Progenitor cell of endocrine pancreas (in vitro differentiated cells): ENCODE measurements at regions not wholly inside any gene's neighbourhood (a gene's known extent, or its start where the extent isn't known, plus 50 kb on each side); places are given as distances from the start of the nearest gene placed in this dataset.

Experiments used
- DNase-seq: peaks from one replicate; pipeline ENCODE4 v3.0.0; 2021; ENCODE audit warnings: low spot score; ENCODE audit not compliant: unreplicated experiment
- H3K27ac Mint-ChIP-seq: 2 replicates; pipeline ENCODE4 v1.8.0; 2021; ENCODE audit warnings: mild to moderate bottlenecking, moderate library complexity, mixed read lengths
- H3K27me3 Mint-ChIP-seq: 2 replicates; pipeline ENCODE4 v1.8.0; 2021; ENCODE audit warnings: mixed read lengths
- H3K36me3 Mint-ChIP-seq: 2 replicates; pipeline ENCODE4 v1.8.0; 2022; ENCODE audit warnings: mixed read lengths; ENCODE audit not compliant: insufficient read depth
- H3K4me1 Mint-ChIP-seq: 2 replicates; pipeline ENCODE4 v1.8.0; 2021; ENCODE audit warnings: low read depth, mixed read lengths
- H3K4me3 Mint-ChIP-seq: 2 replicates; pipeline ENCODE4 v1.8.0; 2021; ENCODE audit warnings: low read depth, mild to moderate bottlenecking, moderate library complexity, mixed read lengths
- H3K9me3 Mint-ChIP-seq: 2 replicates; pipeline ENCODE4 v1.8.0; 2021; ENCODE audit warnings: low read depth, mixed read lengths
- TF ChIP-seq, protein P1 (sequence below): fragments of 200-600 bp; sonication (generic); IDR thresholded peaks from one replicate; pipeline ENCODE4 v1.5.0; 2021; ENCODE audit warnings: antibody characterized with exemption, mild to moderate bottlenecking; ENCODE audit not compliant: unreplicated experiment

DNA sequence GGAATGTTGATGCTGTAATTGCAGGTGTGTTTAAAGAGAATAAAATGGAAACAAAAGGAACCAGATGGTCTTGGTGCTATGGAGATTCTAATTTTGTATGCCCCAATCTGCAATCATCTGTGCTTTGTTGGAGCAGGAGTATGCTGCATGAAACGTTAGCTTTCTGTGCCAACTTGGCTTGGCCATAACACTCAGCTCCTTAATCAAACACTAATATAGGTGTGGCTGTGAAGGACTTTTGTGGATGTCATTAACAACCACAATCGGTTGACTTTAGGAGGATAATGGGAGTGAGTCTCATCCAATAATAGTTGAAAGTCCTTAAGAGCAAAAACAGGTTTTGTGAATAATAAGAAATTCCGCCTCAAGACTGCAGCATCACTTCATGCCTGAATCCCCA, 399.2 kb downstream of the NLGN4X start:
- no peaks in the 10 kb centered on the region for H3K27me3 Mint-ChIP-seq
- H3K36me3 Mint-ChIP-seq: no peaks in the 10 kb centered on the region
- H3K4me3 Mint-ChIP-seq: no peak overlapping the region
- peaks cover 7% of the 10 kb centered on the region for H3K4me1 Mint-ChIP-seq
- TF ChIP-seq, protein P1, sequence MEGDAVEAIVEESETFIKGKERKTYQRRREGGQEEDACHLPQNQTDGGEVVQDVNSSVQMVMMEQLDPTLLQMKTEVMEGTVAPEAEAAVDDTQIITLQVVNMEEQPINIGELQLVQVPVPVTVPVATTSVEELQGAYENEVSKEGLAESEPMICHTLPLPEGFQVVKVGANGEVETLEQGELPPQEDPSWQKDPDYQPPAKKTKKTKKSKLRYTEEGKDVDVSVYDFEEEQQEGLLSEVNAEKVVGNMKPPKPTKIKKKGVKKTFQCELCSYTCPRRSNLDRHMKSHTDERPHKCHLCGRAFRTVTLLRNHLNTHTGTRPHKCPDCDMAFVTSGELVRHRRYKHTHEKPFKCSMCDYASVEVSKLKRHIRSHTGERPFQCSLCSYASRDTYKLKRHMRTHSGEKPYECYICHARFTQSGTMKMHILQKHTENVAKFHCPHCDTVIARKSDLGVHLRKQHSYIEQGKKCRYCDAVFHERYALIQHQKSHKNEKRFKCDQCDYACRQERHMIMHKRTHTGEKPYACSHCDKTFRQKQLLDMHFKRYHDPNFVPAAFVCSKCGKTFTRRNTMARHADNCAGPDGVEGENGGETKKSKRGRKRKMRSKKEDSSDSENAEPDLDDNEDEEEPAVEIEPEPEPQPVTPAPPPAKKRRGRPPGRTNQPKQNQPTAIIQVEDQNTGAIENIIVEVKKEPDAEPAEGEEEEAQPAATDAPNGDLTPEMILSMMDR: no peak
- no peak overlapping the region for H3K27ac Mint-ChIP-seq
- no peak for DNase-seq
- H3K9me3 Mint-ChIP-seq: no peaks in the 10 kb centered on the region

DNA sequence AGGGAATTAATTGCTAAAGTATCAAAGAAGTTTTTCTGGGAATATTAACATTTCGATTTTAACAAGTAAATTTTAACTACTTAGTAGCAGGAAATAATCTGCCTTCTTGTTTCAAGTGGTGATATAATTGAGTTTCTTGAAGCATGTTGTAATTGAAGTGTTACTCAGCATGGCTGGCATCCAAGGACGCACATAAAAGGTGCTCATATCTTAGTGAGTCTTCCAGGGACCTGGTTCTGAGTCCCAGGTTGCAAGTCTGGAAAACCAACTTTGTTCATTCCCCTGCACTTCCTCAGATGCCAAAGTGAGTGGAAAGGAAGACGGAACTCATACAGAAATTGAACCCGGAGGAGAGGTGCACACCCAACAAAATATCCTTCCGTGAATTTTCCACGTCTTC, 399.6 kb downstream of the NLGN4X start:
- TF ChIP-seq, protein P1: no peak
- no peak for DNase-seq
- Mint-ChIP-seq H3K36me3 (no peaks in the 10 kb centered on the region), H3K27ac (no peak overlapping the region), H3K27me3 (no peaks in the 10 kb centered on the region), H3K9me3 (no peaks in the 10 kb centered on the region), H3K4me1 (peaks cover 7% of the 10 kb centered on the region), H3K4me3 (no peak overlapping the region)

DNA sequence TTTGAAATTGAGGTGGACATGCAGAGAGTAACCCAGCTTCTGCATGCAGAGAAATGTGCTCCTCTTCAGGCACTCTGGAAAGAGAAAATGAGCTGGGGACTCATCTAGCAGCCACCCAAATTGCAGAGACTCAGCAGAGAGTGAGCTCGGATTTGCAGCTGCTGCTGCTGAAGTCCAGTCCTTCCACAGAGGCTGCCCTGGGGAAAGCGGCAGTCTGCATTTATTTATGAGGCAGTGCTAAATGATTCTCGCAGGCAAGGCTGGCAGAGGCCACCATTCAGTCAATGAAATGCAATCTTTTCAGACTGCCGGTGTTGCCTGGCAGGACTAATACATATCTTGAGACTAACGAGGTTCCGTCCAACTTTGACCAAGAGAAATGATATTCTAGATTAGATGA, 404.8 kb downstream of the NLGN4X start:
- Mint-ChIP-seq H3K27ac (no peak overlapping the region), H3K36me3 (no peaks in the 10 kb centered on the region), H3K9me3 (no peaks in the 10 kb centered on the region), H3K4me3 (no peak overlapping the region), H3K4me1 (peaks cover 7% of the 10 kb centered on the region), H3K27me3 (no peaks in the 10 kb centered on the region)
- TF ChIP-seq, protein P1: no peak
- no peak for DNase-seq

DNA sequence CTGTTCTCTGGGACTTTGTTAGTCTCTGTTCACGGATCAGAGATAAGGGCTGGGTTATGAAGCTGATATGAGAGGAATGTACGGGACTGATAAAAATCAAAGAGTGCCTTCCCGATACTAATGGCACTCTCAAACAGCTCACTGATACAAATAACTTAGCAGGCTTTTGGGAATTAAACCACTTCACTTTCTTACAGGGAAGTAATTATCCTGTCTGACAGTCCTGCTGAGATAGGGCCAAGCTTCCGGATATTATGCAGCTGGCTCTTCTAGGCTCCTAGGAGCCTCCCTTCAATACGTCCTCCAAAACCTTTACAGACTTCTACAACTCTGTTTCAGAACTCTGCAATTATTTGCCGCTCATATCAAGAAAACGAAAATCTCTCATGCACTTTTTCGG, 418.0 kb downstream of the NLGN4X start:
- no peaks in the 10 kb centered on the region for H3K36me3 Mint-ChIP-seq

DNA sequence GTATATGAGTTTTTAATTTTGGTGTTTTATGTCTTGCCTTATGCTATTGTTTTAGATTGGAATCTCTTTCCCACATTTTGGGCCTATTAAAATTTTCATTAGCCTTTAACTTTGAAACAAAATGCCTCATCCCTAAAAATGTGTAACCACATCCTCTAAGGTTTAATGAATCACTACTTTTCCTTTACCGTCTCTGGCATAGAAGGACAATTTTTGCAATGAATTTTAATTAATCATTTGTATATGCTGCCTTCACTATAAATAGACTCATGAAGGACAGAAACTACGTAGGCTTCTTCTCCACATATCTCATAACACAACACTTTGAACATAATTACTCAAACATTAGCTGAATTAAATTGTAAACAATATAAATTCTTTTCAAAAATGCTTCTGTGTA, 421.5 kb downstream of the NLGN4X start:
- Mint-ChIP-seq H3K4me3 (no peak overlapping the region), H3K36me3 (no peaks in the 10 kb centered on the region), H3K4me1 (peaks cover 4% of the 10 kb centered on the region), H3K27me3 (no peaks in the 10 kb centered on the region), H3K9me3 (peaks cover 3% of the 10 kb centered on the region), H3K27ac (no peak overlapping the region)
- TF ChIP-seq, protein P1: no peak
- DNase-seq: no peak

More for the DNA sequence above, 418.0 kb downstream of the NLGN4X start:
- H3K9me3 Mint-ChIP-seq: peaks cover 1% of the 10 kb centered on the region
- H3K27ac Mint-ChIP-seq: no peak overlapping the region
- H3K4me1 Mint-ChIP-seq: peaks cover 4% of the 10 kb centered on the region
- no peak overlapping the region for H3K4me3 Mint-ChIP-seq
- no peaks in the 10 kb centered on the region for H3K27me3 Mint-ChIP-seq
- DNase-seq: no peak
- TF ChIP-seq, protein P1: no peak
